IMR-90 (cell line): ENCODE measurements at regions not wholly inside any gene's neighbourhood (a gene's known extent, or its start where the extent isn't known, plus 50 kb on each side); places are given as distances from the start of the nearest gene placed in this dataset.

ENCODE experiments used
- ATAC-seq: fragments of 200-7000 bp; cut with Tn5 transposase; 2 replicates; pipeline ENCODE4 v1.9.1; 2020; ENCODE audit warnings: low read depth, mild to moderate bottlenecking, moderate library complexity
- BruUV-seq: library from RNA; stranded (reverse); fragments of 400-500 nt; replicated peaks from 2 replicates; lab custom pipeline; 2021; lab: Mats Ljungman, UMichigan
- CTCF ChIA-PET: fragments of 300-600 bp; formaldehyde crosslinking; extraction: SDS; loops from one replicate; lab custom pipeline; 2021; ENCODE audit warnings: antibody characterized with exemption; lab: Yijun Ruan, JAX
- POLR2A ChIA-PET: fragments of 300-600 bp; sonication (Branson Sonifier 250); formaldehyde crosslinking; loops from one replicate; lab custom pipeline; 2022; ENCODE audit warnings: antibody characterized with exemption; ENCODE audit not compliant: unreplicated experiment; lab: Charles Lee
- DNase-seq: peaks from one replicate; pipeline ENCODE4 v3.0.0; 2013
- H2AFZ ChIP-seq: replicated peaks from 2 replicates; pipeline ENCODE3; 2013; ENCODE audit warnings: low read length, mild to moderate bottlenecking; ENCODE audit not compliant: poor library complexity
- H2AK5ac ChIP-seq: 2 replicates; pipeline ENCODE4 v1.6.1; 2013; ENCODE audit warnings: low read depth, low read length, inconsistent platforms
- H2AK9ac ChIP-seq: replicated peaks from 2 replicates; pipeline ENCODE3; 2013; ENCODE audit warnings: mild to moderate bottlenecking, low read depth, low read length, moderate library complexity; ENCODE audit not compliant: poor library complexity
- H2BK120ac ChIP-seq: 2 replicates; pipeline ENCODE4 v1.6.1; 2013; ENCODE audit warnings: low read depth, low read length, inconsistent platforms
- H2BK15ac ChIP-seq: 3 replicates; pipeline ENCODE4 v1.6.1; 2013; ENCODE audit warnings: low read depth, low read length, inconsistent platforms
- H2BK20ac ChIP-seq: 2 replicates; pipeline ENCODE4 v1.6.1; 2013; ENCODE audit warnings: low read depth, mild to moderate bottlenecking, inconsistent platforms, low read length, moderate library complexity
- H2BK5ac ChIP-seq: 2 replicates; pipeline ENCODE4 v1.6.1; 2013; ENCODE audit warnings: mild to moderate bottlenecking, low read depth, low read length, inconsistent platforms; ENCODE audit not compliant: poor library complexity, severe bottlenecking
- H3K14ac ChIP-seq: replicated peaks from 2 replicates; pipeline ENCODE4 v1.6.1; 2013; ENCODE audit warnings: low read depth, low read length, inconsistent platforms
- H3K18ac ChIP-seq: 2 replicates; pipeline ENCODE4 v1.6.1; 2013; ENCODE audit warnings: low read depth, low read length, control low read depth
- H3K23ac ChIP-seq: 2 replicates; pipeline ENCODE4 v1.6.1; 2013; ENCODE audit warnings: low read depth, low read length, inconsistent platforms
- H3K27ac ChIP-seq: 2 replicates; pipeline ENCODE4 v1.5.1; 2013; ENCODE audit warnings: mild to moderate bottlenecking, control low read depth, low read length; ENCODE audit not compliant: insufficient read depth
- H3K27me3 ChIP-seq: 2 replicates; pipeline ENCODE4 v1.6.1; 2013; ENCODE audit warnings: low read length; ENCODE audit not compliant: control insufficient read depth, insufficient read depth
- H3K36me3 ChIP-seq: 2 replicates; pipeline ENCODE4 v1.6.1; 2013; ENCODE audit warnings: low read length, mixed read lengths; ENCODE audit not compliant: control insufficient read depth, insufficient read depth
- H3K4ac ChIP-seq: 2 replicates; pipeline ENCODE4 v1.6.1; 2013; ENCODE audit warnings: low read depth, low read length, inconsistent platforms
- H3K4me1 ChIP-seq: 2 replicates; pipeline ENCODE4 v1.6.1; 2013; ENCODE audit warnings: low read length, mixed read lengths; ENCODE audit not compliant: control insufficient read depth, insufficient read depth
- H3K4me2 ChIP-seq: 2 replicates; pipeline ENCODE4 v1.6.1; 2013; ENCODE audit warnings: low read depth, mild to moderate bottlenecking, control low read depth, low read length, moderate library complexity
- H3K4me3 ChIP-seq: 2 replicates; pipeline ENCODE4 v1.5.1; 2013; ENCODE audit warnings: low read depth, mild to moderate bottlenecking, control low read depth, low read length, moderate library complexity; ENCODE audit not compliant: insufficient read depth
- H3K56ac ChIP-seq: 2 replicates; pipeline ENCODE4 v1.6.1; 2013; ENCODE audit warnings: low read length, inconsistent platforms; ENCODE audit not compliant: insufficient read depth; ENCODE audit errors: extremely low read depth
- H3K79me1 ChIP-seq, 2 experiments: 2 replicates each; pipeline ENCODE4 v1.6.1; 2013; ENCODE audit warnings: low read length in 2 of 2, inconsistent platforms in 1 of 2, low read depth in 1 of 2
- H3K9ac ChIP-seq: 2 replicates; pipeline ENCODE4 v1.6.1; 2013; ENCODE audit warnings: low read depth, low read length, control low read depth
- H3K9me1 ChIP-seq: 2 replicates; pipeline ENCODE4 v1.6.1; 2013; ENCODE audit warnings: low read length, inconsistent platforms; ENCODE audit not compliant: insufficient read depth
- H3K9me3 ChIP-seq: 2 replicates; pipeline ENCODE4 v1.6.1; 2013; ENCODE audit warnings: low read length; ENCODE audit not compliant: control insufficient read depth, insufficient read depth
- H4K20me1 ChIP-seq: 2 replicates; pipeline ENCODE4 v1.6.1; 2013; ENCODE audit warnings: low read length, inconsistent platforms; ENCODE audit not compliant: insufficient read depth
- H4K5ac ChIP-seq: 2 replicates; pipeline ENCODE4 v1.6.1; 2013; ENCODE audit warnings: mild to moderate bottlenecking, low read depth, low read length, control low read depth
- H4K8ac ChIP-seq, 2 experiments: 2 replicates each; pipeline ENCODE4 v1.6.1; 2013; ENCODE audit warnings: low read depth in 2 of 2, low read length in 2 of 2, control low read depth in 1 of 2, inconsistent platforms in 1 of 2
- H4K91ac ChIP-seq: 2 replicates; pipeline ENCODE4 v1.6.1; 2013; ENCODE audit warnings: low read depth, low read length, inconsistent platforms; ENCODE audit not compliant: insufficient read depth
- MXI1 ChIP-seq: IDR thresholded peaks from 2 replicates; pipeline ENCODE4 v1.6.1; 2012; ENCODE audit warnings: low read depth, mild to moderate bottlenecking, low read length, moderate library complexity, borderline replicate concordance
- RAD21 ChIP-seq: IDR thresholded peaks from 2 replicates; pipeline ENCODE4 v1.6.1; 2012; ENCODE audit warnings: low read length, improper control_type of control experiment
- RCOR1 ChIP-seq: IDR thresholded peaks from 2 replicates; pipeline ENCODE4 v1.6.1; 2012; ENCODE audit warnings: mild to moderate bottlenecking, low read length, improper control_type of control experiment; ENCODE audit not compliant: insufficient replicate concordance
- RFX5 ChIP-seq: IDR thresholded peaks from 2 replicates; pipeline ENCODE4 v1.8.0; 2012; ENCODE audit warnings: low read depth, mild to moderate bottlenecking, low read length, moderate library complexity
- SMC3 ChIP-seq: fragments of 150-350 bp; IDR thresholded peaks from 2 replicates; pipeline ENCODE4 v1.6.1; 2016; ENCODE audit warnings: low read depth, mild to moderate bottlenecking, antibody characterized with exemption, low read length, moderate library complexity
- WGBS, 2 experiments: methylation state at CpG; one replicate each; pipeline versions ENCODE4 v1.1.5 to v1.1.7; 2013; ENCODE audit warnings: missing lambda C conversion rate in 2 of 2; ENCODE audit not compliant: insufficient read length in 1 of 2; ENCODE audit errors: extremely low coverage in 2 of 2; 5-methylcytosine and 5-hydroxymethylcytosine counted together
- dilution Hi-C: fragments of 300-500 bp; cut with HindIII; formaldehyde crosslinking; loops from one replicate; pipeline ENCODE4 v1.14.3; 2018; ENCODE audit warnings: low sequenced_read_pairs; ENCODE audit not compliant: unreplicated experiment
- in situ Hi-C: fragments of 300-500 bp; cut with MboI; formaldehyde crosslinking; loops from 3 replicates; pipeline ENCODE4 v1.14.3; 2019; ENCODE audit warnings: low sequenced_read_pairs, inconsistent platforms, mixed read lengths
- intact Hi-C: fragments of 100-400 bp; cut with micrococcal nuclease; formaldehyde crosslinking; loops from 2 replicates; pipeline ENCODE4 v1.10.0; 2022
- TF ChIP-seq, protein P1 (sequence below): conservative IDR thresholded peaks from 2 replicates; pipeline ENCODE4 v1.5.1; 2012; ENCODE audit warnings: mild to moderate bottlenecking, low read depth, low read length, improper control_type of control experiment
- TF ChIP-seq, protein P2 (sequence below): fragments of 150-350 bp; IDR thresholded peaks from 2 replicates; pipeline ENCODE4 v1.6.1; 2016; ENCODE audit warnings: low read depth, mild to moderate bottlenecking, low read length, moderate library complexity, borderline replicate concordance

GRCh38 chr2:41905597-41906337, 142.1 kb upstream of the PKDCC start:
- H3K14ac ChIP-seq, result peak overlapping the region; percentile 82
- H3K56ac ChIP-seq, result no peak overlapping the region
- no peaks in the 10 kb centered on the region for H3K36me3 ChIP-seq
- POLR2A ChIA-PET, result no interaction called here
- H4K8ac ChIP-seq, result peak overlapping the region in 1 of 2 experiments; percentile 63; a peak in 1 of 4 replicates
- CTCF ChIA-PET, result interaction anchor here (0.8 to 2.3 kb wide), 3 partner anchors 20 to 141 kb away, joined by 3 to 9 read pairs (median 4); no protein-coding TSS in a partner anchor
- 100% methylated on average over 1 of the region's 7 CpGs; no CpG with 5 or more reads in 1 of the 2 experiments for WGBS, 2 experiments
- H3K27me3 ChIP-seq, result no peaks in the 10 kb centered on the region
- no peak overlapping the region for H2AFZ ChIP-seq
- H3K9me1 ChIP-seq, result peaks cover 11% of the 10 kb centered on the region
- peak overlapping the region; percentile 77 for H2BK120ac ChIP-seq
- H3K4me3 ChIP-seq, result no peak overlapping the region
- peak overlapping the region; percentile 43 for H4K91ac ChIP-seq
- H3K4ac ChIP-seq, result peak overlapping the region; percentile 74
- peak overlapping the region; percentile 38; the same call in 1 of the 2 replicates for H3K4me2 ChIP-seq
- peak overlapping the region; percentile 76; the same call in 1 of the 2 replicates for H2BK20ac ChIP-seq
- H4K20me1 ChIP-seq, result no peaks in the 10 kb centered on the region
- no TSS peak for BruUV-seq
- dilution Hi-C loops (no loop called here), in situ Hi-C loops (no loop called here), intact Hi-C loops (no loop called here)
- peaks cover 26% of the 10 kb centered on the region for H3K4me1 ChIP-seq
- DNase-seq, result no peak
- H2BK5ac ChIP-seq, result no peak overlapping the region
- H4K5ac ChIP-seq, result peak overlapping the region; percentile 83
- H2AK9ac ChIP-seq, result no peak overlapping the region
- TF ChIP-seq RCOR1, result no peak
- no peak for TF ChIP-seq MXI1
- TF ChIP-seq RAD21, result no peak
- TF ChIP-seq, protein P1, sequence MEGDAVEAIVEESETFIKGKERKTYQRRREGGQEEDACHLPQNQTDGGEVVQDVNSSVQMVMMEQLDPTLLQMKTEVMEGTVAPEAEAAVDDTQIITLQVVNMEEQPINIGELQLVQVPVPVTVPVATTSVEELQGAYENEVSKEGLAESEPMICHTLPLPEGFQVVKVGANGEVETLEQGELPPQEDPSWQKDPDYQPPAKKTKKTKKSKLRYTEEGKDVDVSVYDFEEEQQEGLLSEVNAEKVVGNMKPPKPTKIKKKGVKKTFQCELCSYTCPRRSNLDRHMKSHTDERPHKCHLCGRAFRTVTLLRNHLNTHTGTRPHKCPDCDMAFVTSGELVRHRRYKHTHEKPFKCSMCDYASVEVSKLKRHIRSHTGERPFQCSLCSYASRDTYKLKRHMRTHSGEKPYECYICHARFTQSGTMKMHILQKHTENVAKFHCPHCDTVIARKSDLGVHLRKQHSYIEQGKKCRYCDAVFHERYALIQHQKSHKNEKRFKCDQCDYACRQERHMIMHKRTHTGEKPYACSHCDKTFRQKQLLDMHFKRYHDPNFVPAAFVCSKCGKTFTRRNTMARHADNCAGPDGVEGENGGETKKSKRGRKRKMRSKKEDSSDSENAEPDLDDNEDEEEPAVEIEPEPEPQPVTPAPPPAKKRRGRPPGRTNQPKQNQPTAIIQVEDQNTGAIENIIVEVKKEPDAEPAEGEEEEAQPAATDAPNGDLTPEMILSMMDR, result no peak
- TF ChIP-seq, protein P2, sequence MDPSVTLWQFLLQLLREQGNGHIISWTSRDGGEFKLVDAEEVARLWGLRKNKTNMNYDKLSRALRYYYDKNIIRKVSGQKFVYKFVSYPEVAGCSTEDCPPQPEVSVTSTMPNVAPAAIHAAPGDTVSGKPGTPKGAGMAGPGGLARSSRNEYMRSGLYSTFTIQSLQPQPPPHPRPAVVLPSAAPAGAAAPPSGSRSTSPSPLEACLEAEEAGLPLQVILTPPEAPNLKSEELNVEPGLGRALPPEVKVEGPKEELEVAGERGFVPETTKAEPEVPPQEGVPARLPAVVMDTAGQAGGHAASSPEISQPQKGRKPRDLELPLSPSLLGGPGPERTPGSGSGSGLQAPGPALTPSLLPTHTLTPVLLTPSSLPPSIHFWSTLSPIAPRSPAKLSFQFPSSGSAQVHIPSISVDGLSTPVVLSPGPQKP, result no peak
- TF ChIP-seq SMC3, result no peak
- TF ChIP-seq RFX5, result no peak
- H3K23ac ChIP-seq, result 0 out of 2 replicates have a peak overlapping the region, but pooled peaks have one; percentile 59
- no peaks in the 10 kb centered on the region for H3K79me1 ChIP-seq
- H3K9ac ChIP-seq, result no peak overlapping the region
- H2AK5ac ChIP-seq, result peak overlapping the region; percentile 68; the same call in 1 of the 2 replicates
- H3K27ac ChIP-seq, result peak overlapping the region; percentile 67; the same call in 1 of the 2 replicates
- no peaks in the 10 kb centered on the region for H3K9me3 ChIP-seq
- ATAC-seq, result no peak
- H3K18ac ChIP-seq, result peak overlapping the region; percentile 90; the same call in 1 of the 2 replicates
- H2BK15ac ChIP-seq, result peak overlapping the region; percentile 34; the same call in 2 of the 3 replicates
